HG03139 (cell line): ENCODE measurements at regions not wholly inside any gene's neighbourhood (a gene's known extent, or its start where the extent isn't known, plus 50 kb on each side); places are given as distances from the start of the nearest gene placed in this dataset.

Experiments
- ATAC-seq: cut with Tn5 transposase; IDR thresholded peaks from one replicate; pipeline ENCODE4 v1.9.1; 2021; ENCODE audit not compliant: unreplicated experiment

DNA sequence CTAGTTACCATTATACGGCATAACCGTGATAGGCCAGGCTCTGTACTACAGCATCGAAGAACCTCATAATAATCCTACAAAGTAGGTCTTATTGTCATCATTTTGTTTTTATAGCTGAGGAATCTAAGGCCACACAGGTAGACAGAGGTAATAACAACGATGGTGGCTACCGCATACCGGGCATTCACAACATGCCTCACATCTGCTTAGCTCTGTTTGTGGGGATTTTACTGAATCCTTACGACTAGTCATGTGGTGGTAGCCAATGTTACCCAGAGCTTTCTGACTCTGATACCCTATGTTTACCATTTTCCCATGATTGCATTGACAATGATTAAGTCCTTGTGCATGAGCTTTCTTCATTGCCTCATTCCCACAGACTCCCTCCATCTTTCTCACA lies 269.4 kb downstream of the TCF7L2 start:
- no peak for ATAC-seq

DNA sequence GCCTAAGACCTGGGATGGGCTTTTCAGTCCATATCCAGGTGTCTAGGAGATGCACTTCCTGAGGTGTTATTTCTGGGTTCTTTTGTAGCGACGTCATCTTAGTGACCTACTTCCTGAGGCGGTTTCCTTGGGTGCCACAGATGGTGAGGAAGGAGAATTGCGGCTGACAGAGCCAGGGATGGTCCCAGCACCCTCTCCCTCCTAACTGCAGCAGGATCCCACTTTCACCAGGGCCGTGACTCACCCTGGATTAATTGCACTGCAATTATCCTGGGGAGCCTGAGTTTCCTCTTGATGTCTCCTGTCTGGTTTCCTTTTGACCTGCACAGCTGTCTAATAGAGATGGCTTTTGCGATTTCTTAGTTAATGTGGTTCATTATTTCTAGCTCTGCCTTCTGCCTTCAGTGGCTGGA lies 271.7 kb downstream of the TCF7L2 start:
- ATAC-seq = no peak

DNA sequence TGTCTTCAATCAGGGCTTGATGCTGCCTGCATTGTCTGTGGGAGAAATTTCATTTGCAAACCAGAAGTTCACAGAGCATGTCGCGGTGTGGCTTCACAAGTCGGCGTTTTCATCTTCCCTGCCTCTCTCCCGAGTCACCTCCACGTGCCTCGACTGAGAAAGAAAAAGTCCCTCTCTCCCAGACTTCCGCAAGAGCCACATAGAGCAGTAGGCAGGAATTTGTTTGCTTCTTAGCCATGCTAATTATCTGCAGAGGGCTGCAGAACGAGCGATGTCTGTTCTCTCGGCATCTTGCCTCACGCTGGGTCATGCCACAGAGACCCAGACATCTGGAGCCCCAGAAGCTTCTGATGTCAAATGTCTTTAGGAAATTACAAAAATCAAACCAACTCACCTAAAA lies 272.2 kb downstream of the TCF7L2 start:
- ATAC-seq = no peak

DNA sequence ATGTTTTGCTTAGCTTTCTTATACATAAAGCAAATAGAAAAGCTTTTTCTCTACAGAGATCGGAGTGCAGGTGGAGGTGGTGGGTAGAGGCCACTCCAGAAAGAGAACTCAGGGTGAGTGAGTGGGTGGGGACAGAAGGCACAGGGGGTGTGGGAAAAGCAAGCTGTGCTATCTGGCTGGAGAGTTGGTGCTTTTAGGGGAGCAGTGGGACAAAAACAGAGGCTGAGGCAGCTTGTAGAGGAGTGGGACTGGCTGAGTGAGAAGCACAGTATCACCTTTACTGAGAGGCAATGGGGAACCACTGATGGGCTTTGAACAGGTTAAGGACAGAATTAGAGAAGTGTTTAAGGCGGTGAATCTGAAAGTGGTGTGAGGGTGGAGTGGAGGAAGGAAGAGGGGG lies 275.3 kb downstream of the TCF7L2 start:
- ATAC-seq = no peak

DNA sequence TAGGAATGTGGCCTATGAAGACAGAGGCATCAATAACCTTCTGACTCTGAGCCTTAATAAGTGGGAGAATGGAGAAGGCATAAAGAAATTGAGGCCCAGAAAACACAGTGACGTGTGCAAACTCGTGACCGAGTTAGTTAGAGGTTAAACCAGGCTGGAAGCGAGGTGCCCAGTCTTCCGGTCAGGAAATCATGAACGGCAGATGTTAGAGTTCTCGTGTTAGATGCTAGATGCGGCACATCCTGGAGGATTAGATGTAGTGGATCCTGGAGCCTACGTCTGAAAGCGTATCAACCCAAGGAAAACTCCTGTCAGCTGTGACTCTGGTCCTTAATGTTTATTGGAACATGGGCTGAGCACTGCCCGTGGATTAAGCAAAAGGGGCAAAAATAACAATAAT lies 275.9 kb downstream of the TCF7L2 start:
- ATAC-seq = no peak

DNA sequence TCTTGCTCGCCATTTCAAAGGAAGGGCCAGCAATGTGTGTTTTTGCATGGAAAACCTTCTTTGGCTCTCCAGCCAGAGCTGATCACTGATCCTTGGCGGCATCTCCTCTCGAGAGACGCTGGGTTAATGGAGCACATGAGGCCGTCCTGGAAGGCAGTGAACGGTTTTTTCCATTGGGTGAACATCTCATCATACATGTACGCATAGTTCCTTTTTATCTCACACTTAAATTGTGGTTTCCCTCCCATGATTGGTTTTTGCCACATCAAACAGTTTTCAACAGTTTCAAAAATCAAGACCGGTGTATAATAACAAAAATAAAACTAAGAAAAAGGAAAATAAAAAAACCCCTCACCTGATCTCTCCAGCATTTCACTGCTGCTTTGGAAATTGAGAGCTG lies 276.4 kb downstream of the TCF7L2 start:
- ATAC-seq = no peak

DNA sequence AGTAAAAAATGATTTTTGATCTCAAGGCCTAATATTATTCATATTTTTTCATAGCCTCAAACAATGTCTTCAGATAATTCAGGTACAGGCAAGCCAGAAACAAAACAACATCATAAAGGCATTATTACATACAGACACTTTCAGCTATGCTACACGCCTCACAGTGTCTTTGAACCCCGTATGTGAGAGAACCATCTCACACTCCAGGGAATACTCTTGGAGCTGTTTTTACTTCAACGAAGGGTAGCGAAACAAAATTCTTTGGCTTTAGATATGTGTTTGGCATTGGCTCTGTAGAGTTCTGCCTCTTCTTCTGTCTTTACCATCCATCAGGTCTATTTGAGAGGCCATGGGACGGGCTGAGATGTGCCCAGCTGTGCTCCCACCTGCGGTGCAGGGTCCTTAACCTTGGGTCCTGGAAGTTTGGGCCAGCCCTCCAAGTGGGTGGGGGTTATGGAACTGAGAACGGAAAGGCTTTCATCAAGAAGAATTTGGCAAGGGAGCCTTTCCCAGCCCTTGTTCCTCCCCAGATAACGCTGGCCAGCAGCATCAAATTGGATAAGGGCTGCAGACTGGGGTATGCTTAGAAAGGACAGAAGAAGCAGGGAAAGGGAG lies 276.9 kb downstream of the TCF7L2 start:
- ATAC-seq = no peak

DNA sequence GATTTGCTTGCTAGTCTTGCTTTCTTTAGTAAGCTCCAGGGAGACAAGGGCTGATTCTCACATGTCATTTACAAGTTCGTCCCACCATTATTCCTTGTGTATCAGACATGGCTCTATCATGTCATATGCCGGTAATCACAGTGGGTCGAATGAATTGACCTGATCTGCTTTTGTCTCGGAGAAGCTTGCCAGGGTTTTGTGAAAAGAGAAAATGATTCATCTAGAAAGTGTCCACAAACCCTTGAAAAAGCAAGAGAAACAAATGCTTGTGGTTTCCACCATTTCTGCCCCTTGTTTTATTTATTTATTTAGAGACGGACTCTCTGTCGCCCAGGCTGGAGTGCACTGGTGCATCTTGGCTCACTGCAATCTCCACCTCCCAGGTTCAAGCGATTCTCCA lies 278.5 kb downstream of the TCF7L2 start:
- ATAC-seq = no peak

DNA sequence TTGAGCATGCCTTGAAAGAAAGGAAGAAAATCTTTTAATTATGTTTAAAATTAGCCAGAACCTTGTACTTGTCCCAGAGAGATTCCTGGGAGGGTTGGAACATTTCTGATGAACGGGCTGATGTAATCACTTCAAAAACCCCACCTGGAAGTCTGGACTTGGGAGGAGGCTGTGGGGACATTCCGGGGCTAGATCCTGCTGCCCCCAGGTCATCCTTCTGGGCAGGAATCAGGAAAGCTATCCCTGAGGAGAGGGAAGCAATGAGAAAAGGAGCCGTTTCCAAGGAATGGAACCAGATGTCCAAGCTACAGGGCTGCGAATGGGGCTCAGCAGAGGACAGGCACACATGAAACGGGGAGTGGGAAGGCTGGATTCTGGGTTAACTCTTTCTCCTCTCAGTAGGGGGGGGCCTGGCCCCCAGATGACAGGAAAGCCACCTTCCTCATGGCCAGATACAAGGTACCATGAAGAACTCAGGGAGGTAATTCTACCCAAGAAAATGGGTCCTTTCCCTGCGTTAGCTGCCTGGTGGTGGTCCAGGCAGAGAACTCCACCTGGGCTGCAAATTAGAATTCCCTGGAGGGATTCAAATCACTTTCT lies 280.1 kb downstream of the TCF7L2 start:
- no peak for ATAC-seq

DNA sequence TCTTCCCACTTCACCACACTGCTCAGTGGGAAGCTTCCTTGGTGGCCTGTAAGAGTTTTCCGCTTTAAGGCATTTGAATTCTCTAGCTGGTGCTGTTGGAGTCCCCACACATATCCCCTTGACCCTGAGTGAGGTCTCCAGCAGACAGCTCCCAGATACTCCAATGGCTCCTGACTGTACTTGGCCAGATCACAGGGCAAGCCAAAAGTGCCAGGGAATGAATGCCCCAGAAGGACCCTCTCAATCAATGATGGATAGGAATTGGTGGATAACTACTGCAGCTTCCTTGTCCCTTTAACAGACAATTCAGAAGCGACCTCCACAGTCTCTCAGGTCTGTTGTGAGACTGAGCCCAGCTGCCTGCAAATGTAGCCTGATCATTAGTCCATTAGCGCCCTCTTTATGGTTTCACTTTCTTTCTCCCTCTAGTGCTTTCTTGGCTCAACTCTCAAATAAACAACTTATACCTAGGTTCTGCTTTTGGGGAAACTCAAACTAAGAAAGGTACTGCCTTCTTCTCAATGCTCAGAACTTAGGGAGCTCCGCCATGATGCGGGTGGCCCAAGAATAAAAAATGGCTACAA lies 283.0 kb downstream of the TCF7L2 start:
- peak; percentile 63 for ATAC-seq

DNA sequence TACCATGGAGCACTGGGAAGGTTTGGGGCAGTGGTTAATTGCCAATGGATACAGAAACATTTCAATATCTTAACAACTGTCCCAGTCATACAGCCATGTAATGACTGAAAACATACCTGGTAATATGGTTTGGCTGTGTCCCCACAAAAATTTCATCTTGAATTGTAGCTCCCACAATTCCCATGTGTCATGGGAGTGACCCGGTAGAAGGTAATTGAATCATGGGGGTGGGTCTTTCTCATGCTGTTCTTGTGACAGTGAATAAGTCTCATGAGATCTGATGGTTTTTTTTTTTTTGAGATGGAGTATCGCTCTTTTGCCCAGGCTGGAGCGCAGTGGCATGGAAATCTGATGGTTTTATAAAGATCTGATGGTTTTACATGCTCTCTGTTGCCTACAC lies 284.4 kb downstream of the TCF7L2 start:
- no peak for ATAC-seq

DNA sequence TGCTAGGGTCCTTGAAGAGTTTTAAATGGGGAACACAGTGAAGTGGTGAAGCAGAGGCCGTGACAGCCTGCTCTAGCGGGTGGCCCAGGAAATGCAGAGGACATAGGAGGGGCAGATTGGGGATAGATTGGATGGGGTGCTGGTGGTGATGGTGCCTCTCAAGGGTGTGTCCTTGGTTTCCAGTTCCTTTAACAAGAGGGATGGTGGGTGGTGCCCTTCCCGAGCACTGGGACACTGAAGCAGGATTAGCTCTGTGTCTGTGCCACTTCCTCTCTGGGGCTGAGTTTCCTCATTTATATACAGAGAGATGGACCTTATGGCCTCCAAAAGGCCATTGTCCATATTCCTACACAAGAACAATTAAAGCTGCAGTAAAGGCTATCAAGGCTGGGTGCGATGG lies 285.5 kb downstream of the TCF7L2 start:
- ATAC-seq = no peak

DNA sequence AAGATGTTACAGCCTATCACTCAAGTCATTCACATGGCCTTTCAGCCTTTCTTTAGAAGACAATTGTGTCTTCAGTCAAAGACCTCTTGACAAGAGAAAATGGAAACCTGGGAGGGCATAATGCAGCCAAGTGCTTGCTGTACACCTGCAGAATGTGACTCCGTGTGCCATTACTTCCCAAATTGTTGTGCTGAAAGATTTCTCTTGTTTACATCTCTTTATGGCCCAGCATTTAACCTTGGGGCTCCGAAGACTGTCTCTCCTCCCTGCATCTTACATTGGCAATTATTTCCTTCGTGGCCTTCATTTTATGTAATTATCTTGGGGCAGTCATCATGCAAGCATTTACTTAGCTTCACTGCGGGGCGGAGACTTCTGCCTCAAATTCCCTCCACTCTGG lies 287.0 kb downstream of the TCF7L2 start:
- no peak for ATAC-seq

DNA sequence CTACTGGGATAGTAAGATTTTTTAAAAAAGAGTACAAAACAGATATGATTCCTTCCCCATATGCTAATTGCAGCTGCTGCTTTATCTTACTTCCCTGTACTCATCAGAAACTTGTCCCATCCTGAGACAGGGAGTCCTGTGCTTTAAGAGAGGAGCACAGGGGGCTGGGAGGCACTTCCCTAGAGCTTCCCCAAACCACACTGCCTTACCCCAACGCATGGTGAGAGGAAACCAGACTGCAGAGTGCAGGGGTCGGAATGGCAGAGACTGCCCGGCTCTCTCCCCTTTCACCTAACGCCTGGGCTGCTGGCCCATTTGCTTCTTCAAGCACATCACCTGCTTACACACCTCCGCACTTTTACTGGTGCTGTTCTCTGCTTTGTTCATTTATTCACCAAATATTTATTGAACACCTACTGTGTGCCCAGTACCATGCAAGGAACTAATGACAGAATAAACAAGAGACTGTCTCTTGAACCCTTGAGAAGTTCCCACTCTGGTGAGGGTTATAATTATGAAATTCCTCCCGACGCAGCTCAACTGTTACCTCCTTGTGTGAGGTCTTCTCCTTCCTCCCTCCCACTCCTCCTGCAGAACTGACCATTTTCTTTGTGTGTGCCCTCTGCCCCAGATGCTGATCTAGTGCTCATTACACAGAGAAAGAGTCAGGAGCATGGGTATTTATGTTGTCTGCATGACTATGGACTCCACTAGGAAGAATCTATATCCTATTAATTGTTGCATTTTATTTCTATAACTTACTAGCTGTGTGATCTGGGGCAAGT lies 289.7 kb downstream of the TCF7L2 start:
- ATAC-seq = no peak

DNA sequence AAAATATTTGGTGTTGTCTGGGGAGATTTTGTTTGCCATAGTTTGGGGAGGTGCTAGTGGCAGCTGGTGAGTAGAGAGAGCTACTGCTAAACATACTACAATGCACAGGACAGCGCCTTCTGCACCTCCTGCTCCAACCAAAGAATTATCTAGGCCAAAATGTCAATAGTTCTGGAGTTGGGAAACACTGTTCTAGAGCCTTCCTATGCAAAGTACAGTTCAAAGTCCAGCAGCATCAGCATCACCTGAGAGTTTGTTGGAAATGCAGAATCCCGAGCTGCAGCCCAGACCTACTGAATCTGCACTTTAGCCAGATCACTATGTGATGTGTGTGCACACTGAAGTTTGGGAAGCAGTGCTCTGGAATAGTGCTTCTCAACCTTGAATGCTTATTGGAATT lies 290.7 kb downstream of the TCF7L2 start:
- no peak for ATAC-seq

DNA sequence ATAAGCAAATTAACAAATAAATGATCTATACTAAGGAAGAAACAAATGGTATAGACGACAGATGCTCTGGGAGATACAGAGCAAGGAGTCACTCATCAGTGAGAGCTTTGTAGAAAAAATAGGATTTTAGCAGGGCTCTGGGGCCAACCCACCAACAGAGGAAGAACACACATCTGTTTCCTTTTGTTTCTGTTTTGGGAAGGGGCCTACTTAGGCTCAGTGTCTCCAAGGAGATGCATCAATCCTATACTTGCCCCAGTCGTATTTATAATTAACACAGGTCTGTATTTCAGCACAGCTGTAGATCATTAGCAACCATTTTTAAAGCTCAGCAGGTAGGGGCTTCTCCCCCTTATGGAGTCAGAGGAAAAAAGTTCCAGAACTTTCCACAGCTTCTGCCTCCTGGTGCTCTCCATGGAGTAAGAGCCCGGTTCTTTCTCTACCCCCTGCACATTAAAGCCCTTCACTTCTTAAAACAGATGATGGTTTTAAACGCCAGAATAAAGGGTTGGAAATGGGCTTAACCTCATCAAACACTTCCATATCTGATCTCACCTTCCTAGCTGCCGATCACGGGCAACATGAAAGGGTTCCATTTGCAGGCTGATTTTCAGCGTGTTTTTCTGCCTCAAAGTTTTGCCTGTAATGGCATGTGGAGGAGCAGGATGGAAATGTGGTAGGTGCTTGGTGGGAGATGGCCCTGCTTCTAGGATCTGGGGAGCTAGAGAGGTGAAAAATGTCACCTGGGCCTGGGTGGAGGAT lies 291.7 kb downstream of the TCF7L2 start:
- no peak for ATAC-seq

DNA sequence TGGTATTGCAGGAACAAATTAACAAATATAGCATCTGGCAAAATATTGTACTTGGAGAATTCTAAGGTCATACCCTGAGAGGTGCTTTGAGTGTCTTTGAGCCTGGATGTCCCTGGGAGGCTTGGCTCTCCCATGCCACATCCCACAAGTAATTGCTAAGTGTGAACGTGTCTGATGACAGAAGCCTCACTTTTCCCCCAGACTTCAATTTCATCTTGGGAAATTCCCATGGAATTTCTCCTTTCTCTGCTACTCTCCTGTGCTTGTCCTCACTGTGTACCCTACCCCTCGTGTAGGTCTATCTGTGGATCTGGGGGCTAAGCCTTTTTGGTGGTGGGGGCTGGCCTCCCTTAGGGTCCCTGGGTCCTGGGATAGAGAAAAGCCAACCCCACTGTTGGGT lies 293.3 kb downstream of the TCF7L2 start:
- no peak for ATAC-seq

DNA sequence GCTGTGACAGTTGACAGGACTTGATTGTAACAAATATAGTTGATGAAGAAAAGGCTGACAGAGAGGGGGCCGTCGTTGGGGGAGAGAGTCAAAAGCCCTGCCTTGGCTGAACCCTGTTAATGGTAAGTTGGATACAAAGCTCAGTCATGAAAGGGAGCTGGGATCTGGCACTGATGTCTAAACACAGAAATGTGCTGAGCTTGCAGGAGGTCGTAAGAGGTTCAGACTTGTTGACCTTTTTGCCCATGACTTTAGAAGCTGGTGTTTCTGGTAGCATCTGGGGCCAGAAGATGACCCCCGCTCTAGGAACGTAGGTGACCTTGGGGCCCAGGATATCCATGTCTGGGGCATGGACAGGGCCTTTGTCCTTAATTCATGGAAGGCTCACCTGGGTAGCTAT lies 294.7 kb downstream of the TCF7L2 start:
- no peak for ATAC-seq

DNA sequence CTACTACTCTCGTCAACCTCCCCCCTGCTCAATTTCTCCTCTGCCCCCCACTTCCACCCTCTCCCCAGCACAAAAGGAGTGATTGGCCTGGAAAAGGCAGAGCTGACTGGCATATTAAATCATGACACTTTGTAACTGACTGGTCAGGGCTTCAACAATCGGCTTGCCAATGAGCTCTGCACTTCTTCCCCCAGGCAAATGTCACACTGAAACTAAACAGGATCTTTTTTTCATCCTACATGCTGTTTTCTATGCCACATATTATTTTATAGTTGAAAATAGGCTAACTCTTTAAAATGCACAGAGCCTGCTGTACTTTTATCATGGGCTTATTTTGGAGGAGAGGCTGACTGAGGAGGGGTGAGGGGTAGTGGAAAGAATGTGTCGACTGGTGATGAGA lies 295.2 kb downstream of the TCF7L2 start:
- no peak for ATAC-seq

DNA sequence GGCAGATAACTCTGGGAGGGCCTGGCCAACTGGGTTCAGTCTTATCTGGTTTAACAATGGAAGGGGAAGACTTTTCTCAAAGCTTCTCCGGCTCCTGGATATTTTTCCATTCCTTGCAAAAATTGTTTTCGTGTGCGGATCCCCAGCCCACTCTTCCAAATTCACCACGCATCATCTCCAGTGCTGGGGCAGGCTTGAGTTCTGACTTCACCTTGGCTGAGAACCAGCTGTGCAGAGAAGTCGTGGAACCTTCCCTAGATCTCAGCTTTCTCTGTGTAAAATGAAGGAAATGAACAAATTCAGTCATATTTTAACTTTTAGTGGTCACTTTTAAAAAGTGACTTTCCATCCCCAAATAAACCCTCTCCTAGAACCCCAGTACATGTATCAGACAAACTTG lies 297.0 kb downstream of the TCF7L2 start:
- no peak for ATAC-seq
